ENCODE measurements at regions not wholly inside any gene's neighbourhood (a gene's known extent, or its start where the extent isn't known, plus 50 kb on each side); places are given as distances from the start of the nearest gene placed in this dataset.

DNA sequence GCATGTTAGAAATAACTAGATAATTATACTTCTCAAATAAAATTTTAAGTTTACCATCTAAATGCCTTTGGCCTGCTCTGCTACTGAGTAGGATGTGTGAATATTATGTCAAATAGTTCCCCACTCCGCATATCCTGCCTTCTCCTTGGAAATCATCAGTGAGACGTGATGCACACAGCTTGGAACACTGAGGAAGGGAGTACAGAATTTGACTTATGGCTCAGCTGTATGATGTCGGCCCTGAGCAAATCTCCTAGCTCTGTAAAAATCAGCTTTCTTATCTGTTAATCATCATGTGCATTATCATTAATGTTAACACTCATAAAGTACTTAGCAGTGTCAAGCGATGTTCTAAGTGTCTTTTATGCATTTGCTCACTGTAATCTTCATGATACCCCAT lies 241.0 kb upstream of the ANKRD50 start:
- ChIA-PET POLR2A (no interaction called here), CTCF (ENCODE audit: low intra/inter-chr PET ratio) (no interaction called here)
- WGBS (ENCODE audit: insufficient coverage, low coverage, missing lambda C conversion rate): 2% methylated on average over 4 of the region's 4 CpGs
- Histone ChIP-seq H3K4me2 (ENCODE audit: insufficient read depth, low read length) (no peak overlapping the region), H3K27ac (ENCODE audit: extremely low read depth, low read depth, low read length) (no peak overlapping the region), H3K9me1 (ENCODE audit: control insufficient read depth, insufficient read depth, low read length) (no peaks in the 10 kb centered on the region), H4K20me1 (replicated peaks; ENCODE audit: control insufficient read depth, insufficient read depth, low read length) (no peaks in the 10 kb centered on the region), H3K4me3 (no peak overlapping the region), H3K79me2 (ENCODE audit: control insufficient read depth, insufficient read depth, low read length) (no peaks in the 10 kb centered on the region), H3K4me1 (replicated peaks in 1 of 2; ENCODE audit: control insufficient read depth in 2 of 2, insufficient read depth in 2 of 2, low read length in 2 of 2) (no peaks in the 10 kb centered on the region), H2AFZ (ENCODE audit: low read depth, low read length) (no peak overlapping the region), H3K9ac (ENCODE audit: insufficient read depth in 1 of 2, low read depth in 2 of 2, low read length in 2 of 2) (no peak overlapping the region), H3K9me3 (replicated peaks; ENCODE audit: control insufficient read depth, insufficient read depth, low read depth, low read length) (no peaks in the 10 kb centered on the region), H3K36me3 (ENCODE audit: control insufficient read depth, insufficient read depth, low read length) (no peaks in the 10 kb centered on the region), H3K27me3 (ENCODE audit: control insufficient read depth in 2 of 2, insufficient read depth in 2 of 2, low read length in 2 of 2) (no peaks in the 10 kb centered on the region)
- intact Hi-C loops (cut with micrococcal nuclease): no loop called here
- in situ Hi-C loops (cut with MboI): no loop called here
- ATAC-seq (no peak), DNase-seq (ENCODE audit: extremely low read depth in 1 of 4, low spot score in 3 of 4) (no peak), FAIRE-seq (no peak)
- no TSS peak for BruUV-seq (replicated peaks)
- TF ChIP-seq ZNF717 (CRISPR knock-in tag; IDR thresholded peaks at IDR 0.05): no peak
- no peak for TF ChIP-seq PHF8 (IDR thresholded peaks at IDR 0.05; ENCODE audit: borderline replicate concordance, low read length)
- no peak for TF ChIP-seq CREB5 (CRISPR knock-in tag; IDR thresholded peaks at IDR 0.05)
- no peak for TF ChIP-seq ZNF444 (CRISPR knock-in tag; IDR thresholded peaks at IDR 0.05)
- TF ChIP-seq, protein P1, sequence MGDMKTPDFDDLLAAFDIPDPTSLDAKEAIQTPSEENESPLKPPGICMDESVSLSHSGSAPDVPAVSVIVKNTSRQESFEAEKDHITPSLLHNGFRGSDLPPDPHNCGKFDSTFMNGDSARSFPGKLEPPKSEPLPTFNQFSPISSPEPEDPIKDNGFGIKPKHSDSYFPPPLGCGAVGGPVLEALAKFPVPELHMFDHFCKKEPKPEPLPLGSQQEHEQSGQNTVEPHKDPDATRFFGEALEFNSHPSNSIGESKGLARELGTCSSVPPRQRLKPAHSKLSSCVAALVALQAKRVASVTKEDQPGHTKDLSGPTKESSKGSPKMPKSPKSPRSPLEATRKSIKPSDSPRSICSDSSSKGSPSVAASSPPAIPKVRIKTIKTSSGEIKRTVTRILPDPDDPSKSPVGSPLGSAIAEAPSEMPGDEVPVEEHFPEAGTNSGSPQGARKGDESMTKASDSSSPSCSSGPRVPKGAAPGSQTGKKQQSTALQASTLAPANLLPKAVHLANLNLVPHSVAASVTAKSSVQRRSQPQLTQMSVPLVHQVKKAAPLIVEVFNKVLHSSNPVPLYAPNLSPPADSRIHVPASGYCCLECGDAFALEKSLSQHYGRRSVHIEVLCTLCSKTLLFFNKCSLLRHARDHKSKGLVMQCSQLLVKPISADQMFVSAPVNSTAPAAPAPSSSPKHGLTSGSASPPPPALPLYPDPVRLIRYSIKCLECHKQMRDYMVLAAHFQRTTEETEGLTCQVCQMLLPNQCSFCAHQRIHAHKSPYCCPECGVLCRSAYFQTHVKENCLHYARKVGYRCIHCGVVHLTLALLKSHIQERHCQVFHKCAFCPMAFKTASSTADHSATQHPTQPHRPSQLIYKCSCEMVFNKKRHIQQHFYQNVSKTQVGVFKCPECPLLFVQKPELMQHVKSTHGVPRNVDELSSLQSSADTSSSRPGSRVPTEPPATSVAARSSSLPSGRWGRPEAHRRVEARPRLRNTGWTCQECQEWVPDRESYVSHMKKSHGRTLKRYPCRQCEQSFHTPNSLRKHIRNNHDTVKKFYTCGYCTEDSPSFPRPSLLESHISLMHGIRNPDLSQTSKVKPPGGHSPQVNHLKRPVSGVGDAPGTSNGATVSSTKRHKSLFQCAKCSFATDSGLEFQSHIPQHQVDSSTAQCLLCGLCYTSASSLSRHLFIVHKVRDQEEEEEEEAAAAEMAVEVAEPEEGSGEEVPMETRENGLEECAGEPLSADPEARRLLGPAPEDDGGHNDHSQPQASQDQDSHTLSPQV (IDR thresholded peaks at IDR 0.05): no peak
- no peak for TF ChIP-seq ZBTB17 (CRISPR knock-in tag; IDR thresholded peaks at IDR 0.05)
- no peak for TF ChIP-seq CREB3L1 (IDR thresholded peaks at IDR 0.05; ENCODE audit: borderline replicate concordance, low read depth)
- TF ChIP-seq KDM1A (IDR thresholded peaks at IDR 0.05): no peak
- TF ChIP-seq, protein P2, sequence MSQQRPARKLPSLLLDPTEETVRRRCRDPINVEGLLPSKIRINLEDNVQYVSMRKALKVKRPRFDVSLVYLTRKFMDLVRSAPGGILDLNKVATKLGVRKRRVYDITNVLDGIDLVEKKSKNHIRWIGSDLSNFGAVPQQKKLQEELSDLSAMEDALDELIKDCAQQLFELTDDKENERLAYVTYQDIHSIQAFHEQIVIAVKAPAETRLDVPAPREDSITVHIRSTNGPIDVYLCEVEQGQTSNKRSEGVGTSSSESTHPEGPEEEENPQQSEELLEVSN (IDR thresholded peaks at IDR 0.05; ENCODE audit: borderline replicate concordance in 1 of 2, extremely low read depth in 1 of 2, insufficient read depth in 1 of 2, insufficient read length in 1 of 2, low read depth in 1 of 2, low read length in 1 of 2, poor library complexity in 1 of 2, severe bottlenecking in 1 of 2): no peak
- TF ChIP-seq KLF6 (CRISPR knock-in tag; IDR thresholded peaks at IDR 0.05; ENCODE audit: borderline replicate concordance): no peak
- TF ChIP-seq, protein P3, sequence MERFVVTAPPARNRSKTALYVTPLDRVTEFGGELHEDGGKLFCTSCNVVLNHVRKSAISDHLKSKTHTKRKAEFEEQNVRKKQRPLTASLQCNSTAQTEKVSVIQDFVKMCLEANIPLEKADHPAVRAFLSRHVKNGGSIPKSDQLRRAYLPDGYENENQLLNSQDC (CRISPR knock-in tag; IDR thresholded peaks at IDR 0.05): no peak
- TF ChIP-seq ZNF197 (CRISPR knock-in tag; IDR thresholded peaks at IDR 0.05; ENCODE audit: low read depth): no peak
- TF ChIP-seq, protein P4, sequence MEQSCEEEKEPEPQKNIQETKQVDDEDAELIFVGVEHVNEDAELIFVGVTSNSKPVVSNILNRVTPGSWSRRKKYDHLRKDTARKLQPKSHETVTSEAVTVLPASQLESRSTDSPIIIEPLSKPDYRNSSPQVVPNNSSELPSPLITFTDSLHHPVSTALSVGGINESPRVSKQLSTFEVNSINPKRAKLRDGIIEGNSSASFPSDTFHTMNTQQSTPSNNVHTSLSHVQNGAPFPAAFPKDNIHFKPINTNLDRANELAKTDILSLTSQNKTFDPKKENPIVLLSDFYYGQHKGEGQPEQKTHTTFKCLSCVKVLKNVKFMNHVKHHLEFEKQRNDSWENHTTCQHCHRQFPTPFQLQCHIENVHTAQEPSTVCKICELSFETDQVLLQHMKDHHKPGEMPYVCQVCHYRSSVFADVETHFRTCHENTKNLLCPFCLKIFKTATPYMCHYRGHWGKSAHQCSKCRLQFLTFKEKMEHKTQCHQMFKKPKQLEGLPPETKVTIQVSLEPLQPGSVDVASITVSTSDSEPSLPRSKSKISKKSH (CRISPR knock-in tag; IDR thresholded peaks at IDR 0.05): no peak
